Body of pancreas (tissue), 4 donors: ENCODE measurements at regions not wholly inside any gene's neighbourhood (a gene's known extent, or its start where the extent isn't known, plus 50 kb on each side); places are given as distances from the start of the nearest gene placed in this dataset.

Experiments used
- ATAC-seq: fragments of 150-250 bp; one replicate; pipeline ENCODE4 v1.9.1; 2016
- DNase-seq, 4 donors: peaks; one replicate each; pipeline ENCODE4 v3.0.0-alpha.2; 2019
- H3K27ac ChIP-seq, 4 donors: fragments of 200-600 bp; sonication (generic); 1 replicate in 3 of 4; 2 replicates in 1 of 4; pipeline versions ENCODE4 v1.5.1 to v1.6.1; 2016 to 2019; ENCODE audit warnings: mild to moderate bottlenecking in 1 of 4, mixed read lengths in 1 of 4, moderate library complexity in 1 of 4
- H3K27me3 ChIP-seq, 2 donors: fragments of 200-600 bp; sonication (generic); one replicate each; pipeline ENCODE4 v1.6.0; 2016; ENCODE audit warnings: mild to moderate bottlenecking in 1 of 2
- H3K36me3 ChIP-seq, 2 donors: fragments of 200-600 bp; sonication (generic); replicated peaks in 1 of 2; 2 replicates each; pipeline ENCODE4 v1.5.1; 2016; ENCODE audit warnings: low read depth in 2 of 2; ENCODE audit not compliant: insufficient read depth in 1 of 2
- H3K4me1 ChIP-seq: fragments of 200-600 bp; sonication (generic); one replicate; pipeline ENCODE4 v1.6.0; 2016
- H3K4me3 ChIP-seq, 2 donors: fragments of 200-600 bp; sonication (generic); 1 replicate in 1 of 2; 2 replicates in 1 of 2; pipeline ENCODE4 v1.5.1; 2016 to 2019
- H3K9me3 ChIP-seq, 3 donors: fragments of 200-600 bp; sonication (generic); 1 replicate in 2 of 3; 2 replicates in 1 of 3; pipeline ENCODE4 v1.5.1; 2016
- CTCF ChIP-seq, 7 experiments: fragments of 450-650 bp in 4 of 7; fragments of 200-600 bp in 3 of 7; sonication (generic) in 3 of 7; IDR thresholded peaks; one replicate each; pipeline ENCODE4 v1.5.1; 2016 to 2019; ENCODE audit warnings: antibody characterized with exemption in 7 of 7
- POLR2A ChIP-seq, 3 donors: fragments of 450-650 bp; IDR thresholded peaks; one replicate each; pipeline ENCODE4 v1.6.1; 2016; ENCODE audit warnings: antibody characterized with exemption in 3 of 3, mild to moderate bottlenecking in 2 of 3
- WGBS, 2 donors: methylation state at CpG; one replicate each; pipeline ENCODE4 v1.1.5; 2017; 5-methylcytosine and 5-hydroxymethylcytosine counted together
- intact Hi-C: fragments of 100-400 bp; cut with DNase I; formaldehyde crosslinking; loops from one replicate; pipeline ENCODE4 v1.15.1; 2023

- Histone ChIP-seq H3K36me3 (no peaks in the 10 kb centered on the region), H3K9me3 (no peaks in the 10 kb centered on the region), H3K4me1 (no peaks in the 10 kb centered on the region), H3K27ac (no peak overlapping the region), H3K27me3 (no peaks in the 10 kb centered on the region), H3K4me3 (no peak overlapping the region)
- TF ChIP-seq POLR2A (IDR thresholded peaks at IDR 0.05) = no peak
- no peak for TF ChIP-seq CTCF (IDR thresholded peaks at IDR 0.05)
- intact Hi-C loops = no loop called here
- DNase-seq = no peak
- 85 to 98% methylated on average over 2 of the region's 2 CpGs for WGBS, 2 donors
- ATAC-seq = no peak
Observed at GRCh38 chr2:11071939-11072338, 83.3 kb upstream of the SLC66A3 start.

- no peak for TF ChIP-seq CTCF (IDR thresholded peaks at IDR 0.05)
- intact Hi-C loops = no loop called here
- H3K27me3 ChIP-seq = no peaks in the 10 kb centered on the region
- H3K36me3 ChIP-seq = no peaks in the 10 kb centered on the region
- no peak overlapping the region for H3K27ac ChIP-seq
- DNase-seq (no peak), ATAC-seq (no peak)
- H3K4me3 ChIP-seq = no peak overlapping the region
- WGBS, 2 donors = 52 to 55% methylated on average over 6 of the region's 6 CpGs
- H3K9me3 ChIP-seq = no peaks in the 10 kb centered on the region
- H3K4me1 ChIP-seq = no peaks in the 10 kb centered on the region
Observed at GRCh38 chr2:11072550-11072949, 82.7 kb upstream of the SLC66A3 start.

GRCh38 chr2:11073251-11073650 is 82.0 kb upstream of the SLC66A3 start:
- Histone ChIP-seq H3K4me3 (no peak overlapping the region), H3K27me3 (no peaks in the 10 kb centered on the region), H3K36me3 (no peaks in the 10 kb centered on the region), H3K4me1 (no peaks in the 10 kb centered on the region), H3K9me3 (no peaks in the 10 kb centered on the region), H3K27ac (no peak overlapping the region)
- no peak for TF ChIP-seq POLR2A (IDR thresholded peaks at IDR 0.05)
- peak in 6 of 7 experiments; percentile 17 to 47 (median 41) for TF ChIP-seq CTCF (IDR thresholded peaks at IDR 0.05)
- intact Hi-C loops = no loop called here
- 7 to 18% methylated on average over 9 to 10 of the region's 10 CpGs for WGBS, 2 donors
- DNase-seq = peak; percentile 37 to 66 (median 50)
- ATAC-seq = peak; percentile 60

GRCh38 chr2:11073776-11074175 is 81.5 kb upstream of the SLC66A3 start:
- TF ChIP-seq POLR2A (IDR thresholded peaks at IDR 0.05) = no peak
- TF ChIP-seq CTCF (IDR thresholded peaks at IDR 0.05) = no peak
- DNase-seq (no peak), ATAC-seq (no peak)
- H3K4me1 ChIP-seq = no peaks in the 10 kb centered on the region
- H3K27ac ChIP-seq = no peak overlapping the region
- no peaks in the 10 kb centered on the region for H3K36me3 ChIP-seq
- H3K4me3 ChIP-seq = no peak overlapping the region
- H3K27me3 ChIP-seq = no peaks in the 10 kb centered on the region
- intact Hi-C loops = no loop called here
- WGBS, 2 donors = 65 to 70% methylated on average over 7 of the region's 7 CpGs
- H3K9me3 ChIP-seq = no peaks in the 10 kb centered on the region

GRCh38 chr2:11074246-11074820 is 80.9 kb upstream of the SLC66A3 start:
- no peak for ATAC-seq

More at GRCh38 chr2:11074246-11074820, 80.9 kb upstream of the SLC66A3 start:
- Histone ChIP-seq H3K9me3 (no peaks in the 10 kb centered on the region), H3K27me3 (no peaks in the 10 kb centered on the region), H3K27ac (no peak overlapping the region), H3K4me3 (no peak overlapping the region), H3K36me3 (no peaks in the 10 kb centered on the region), H3K4me1 (no peaks in the 10 kb centered on the region)
- 88 to 89% methylated on average over 12 to 13 of the region's 13 CpGs for WGBS, 2 donors
- intact Hi-C loops = no loop called here
- TF ChIP-seq CTCF (IDR thresholded peaks at IDR 0.05) (no peak), POLR2A (IDR thresholded peaks at IDR 0.05) (no peak)
- DNase-seq = no peak
